ENCODE measurements at regions not wholly inside any gene's neighbourhood (a gene's known extent, or its start where the extent isn't known, plus 50 kb on each side); places are given as distances from the start of the nearest gene placed in this dataset.

GRCh38 chr3:177760803-177761202, 563.5 kb upstream of the TBL1XR1 start:
- no peak for TF ChIP-seq CTCF (IDR thresholded peaks at IDR 0.05; ENCODE audit: low read depth, low read length, poor library complexity, severe bottlenecking)
- TF ChIP-seq EZH2phosphoT487 (IDR thresholded peaks at IDR 0.05; ENCODE audit: borderline replicate concordance, low read length) = no peak
